Fibroblast of lung (primary cell): ENCODE measurements at regions not wholly inside any gene's neighbourhood (a gene's known extent, or its start where the extent isn't known, plus 50 kb on each side); places are given as distances from the start of the nearest gene placed in this dataset.

Experiments
- CTCF ChIP-seq, 2 donors: IDR thresholded peaks in 1 of 2; conservative IDR thresholded peaks in 1 of 2; 1 replicate in 1 of 2; 2 replicates in 1 of 2; pipeline ENCODE4 v1.5.1; 2011 to 2012; ENCODE audit warnings: low read length in 2 of 2, control low read depth in 1 of 2, inconsistent platforms in 1 of 2, low read depth in 1 of 2, mild to moderate bottlenecking in 1 of 2
- EZH2 ChIP-seq: IDR thresholded peaks from 2 replicates; pipeline ENCODE4 v1.5.1; 2012; ENCODE audit warnings: low read length, control low read depth, mild to moderate bottlenecking; ENCODE audit errors: missing control alignments

- no peak for TF ChIP-seq CTCF (conservative IDR thresholded peaks at IDR 0.05 in 1 of 2, IDR thresholded peaks at IDR 0.05 in 1 of 2; ENCODE audit: low read depth in 1 of 2, low read length in 2 of 2)
- no peak for TF ChIP-seq EZH2
Observed at GRCh38 chr11:29265381-29265780, 751.4 kb downstream of the KCNA4 start.
